GM12873 (cell line): ENCODE measurements at regions not wholly inside any gene's neighbourhood (a gene's known extent, or its start where the extent isn't known, plus 50 kb on each side); places are given as distances from the start of the nearest gene placed in this dataset.

Experiments
- TF ChIP-seq, protein P1 (sequence below): IDR thresholded peaks from 2 replicates; pipeline ENCODE4 v1.5.1; 2012; ENCODE audit warnings: low read depth, mild to moderate bottlenecking, moderate library complexity, low read length, control low read depth; ENCODE audit not compliant: insufficient read depth; ENCODE audit errors: missing control alignments

DNA sequence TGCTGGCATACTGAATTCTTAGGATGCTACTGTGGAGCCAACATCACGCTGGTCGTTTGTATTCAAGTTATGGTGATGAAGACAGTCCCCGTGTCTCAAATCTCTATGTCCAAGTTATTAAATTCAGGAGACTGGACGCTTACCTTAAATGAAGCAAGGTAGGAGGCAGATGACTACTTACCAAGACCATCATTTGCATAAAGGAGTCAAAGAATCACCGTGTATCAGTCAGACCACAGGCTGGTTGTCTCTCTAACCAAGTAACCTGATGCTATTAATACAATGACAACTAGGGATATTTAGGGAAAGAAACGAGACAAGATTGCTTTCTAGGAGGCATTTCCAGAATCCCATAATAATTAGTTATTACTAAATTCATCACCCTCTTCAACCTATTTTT lies 78.1 kb upstream of the FRMD6 start:
- TF ChIP-seq, protein P1, sequence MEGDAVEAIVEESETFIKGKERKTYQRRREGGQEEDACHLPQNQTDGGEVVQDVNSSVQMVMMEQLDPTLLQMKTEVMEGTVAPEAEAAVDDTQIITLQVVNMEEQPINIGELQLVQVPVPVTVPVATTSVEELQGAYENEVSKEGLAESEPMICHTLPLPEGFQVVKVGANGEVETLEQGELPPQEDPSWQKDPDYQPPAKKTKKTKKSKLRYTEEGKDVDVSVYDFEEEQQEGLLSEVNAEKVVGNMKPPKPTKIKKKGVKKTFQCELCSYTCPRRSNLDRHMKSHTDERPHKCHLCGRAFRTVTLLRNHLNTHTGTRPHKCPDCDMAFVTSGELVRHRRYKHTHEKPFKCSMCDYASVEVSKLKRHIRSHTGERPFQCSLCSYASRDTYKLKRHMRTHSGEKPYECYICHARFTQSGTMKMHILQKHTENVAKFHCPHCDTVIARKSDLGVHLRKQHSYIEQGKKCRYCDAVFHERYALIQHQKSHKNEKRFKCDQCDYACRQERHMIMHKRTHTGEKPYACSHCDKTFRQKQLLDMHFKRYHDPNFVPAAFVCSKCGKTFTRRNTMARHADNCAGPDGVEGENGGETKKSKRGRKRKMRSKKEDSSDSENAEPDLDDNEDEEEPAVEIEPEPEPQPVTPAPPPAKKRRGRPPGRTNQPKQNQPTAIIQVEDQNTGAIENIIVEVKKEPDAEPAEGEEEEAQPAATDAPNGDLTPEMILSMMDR = no peak

DNA sequence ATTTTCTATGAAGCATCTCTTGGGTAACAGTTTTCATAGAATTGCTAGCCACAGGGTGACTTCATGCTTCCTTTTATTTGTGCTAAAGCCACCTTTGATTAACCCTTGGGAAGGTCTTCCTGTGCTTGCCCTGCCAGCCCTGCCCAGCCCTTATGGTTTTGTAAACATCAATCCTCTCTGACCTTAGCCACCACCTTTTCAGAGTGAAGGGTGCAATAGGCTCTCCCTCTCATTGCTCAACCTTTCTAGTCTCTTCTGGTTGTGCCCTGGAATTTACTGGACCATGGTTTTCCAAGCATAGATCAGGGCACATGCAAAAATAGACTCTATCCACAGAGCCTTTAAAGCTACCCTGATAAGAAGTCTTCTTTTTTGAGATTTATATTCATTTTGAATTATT lies 77.7 kb upstream of the FRMD6 start:
- TF ChIP-seq, protein P1 = no peak

DNA sequence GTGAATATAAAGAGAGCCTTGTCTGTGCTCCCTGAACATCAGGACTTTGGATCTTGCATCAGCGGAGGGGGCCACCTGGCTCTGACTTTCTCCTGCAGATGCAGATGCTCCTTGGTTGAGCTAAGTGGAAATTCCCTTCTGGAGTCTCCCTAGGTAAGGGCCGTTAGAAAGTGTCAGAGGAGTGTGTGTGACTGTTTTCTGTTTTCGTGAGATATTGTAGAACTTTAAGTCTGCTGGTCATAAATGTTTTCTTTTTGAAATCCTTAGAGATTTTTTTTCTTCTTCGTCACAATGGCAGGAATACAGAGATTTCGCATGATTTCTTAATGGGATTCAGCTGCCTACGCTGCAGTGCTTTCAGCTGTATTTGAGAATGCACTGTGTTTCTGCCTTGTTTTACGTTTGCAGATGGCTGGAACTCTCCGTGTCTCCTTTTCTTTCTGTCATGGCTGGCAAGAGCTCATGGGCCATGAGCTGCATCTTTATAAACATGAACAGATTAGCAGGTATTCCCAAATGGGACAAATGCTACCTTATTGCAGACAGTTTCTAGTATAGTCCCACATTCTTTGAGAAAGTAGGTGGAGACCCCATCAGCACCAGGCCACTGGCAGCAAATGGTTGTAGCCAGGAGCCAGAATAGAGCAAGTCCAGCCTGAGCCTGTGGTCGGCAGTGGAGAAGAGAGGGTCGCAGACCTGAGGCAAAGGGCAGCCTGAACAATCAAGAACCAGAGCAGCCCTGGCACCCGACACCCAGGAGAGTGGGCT lies 76.2 kb upstream of the FRMD6 start:
- TF ChIP-seq, protein P1 = no peak

DNA sequence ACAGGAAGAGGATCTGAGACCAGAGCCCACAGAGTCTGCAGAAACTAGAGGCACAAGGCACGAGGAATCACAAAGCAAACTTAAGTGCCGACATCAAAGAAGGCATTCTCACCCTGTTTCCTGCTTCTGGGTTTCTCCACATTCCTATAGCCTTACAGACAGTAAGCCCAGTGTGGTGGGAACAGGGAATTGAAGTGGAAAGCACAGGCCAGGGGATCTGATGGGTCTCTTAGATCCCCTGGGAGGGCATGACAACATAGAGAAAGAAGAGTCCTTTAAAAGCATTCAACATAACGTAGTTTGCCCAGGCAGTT lies 75.6 kb upstream of the FRMD6 start:
- TF ChIP-seq, protein P1 = no peak

DNA sequence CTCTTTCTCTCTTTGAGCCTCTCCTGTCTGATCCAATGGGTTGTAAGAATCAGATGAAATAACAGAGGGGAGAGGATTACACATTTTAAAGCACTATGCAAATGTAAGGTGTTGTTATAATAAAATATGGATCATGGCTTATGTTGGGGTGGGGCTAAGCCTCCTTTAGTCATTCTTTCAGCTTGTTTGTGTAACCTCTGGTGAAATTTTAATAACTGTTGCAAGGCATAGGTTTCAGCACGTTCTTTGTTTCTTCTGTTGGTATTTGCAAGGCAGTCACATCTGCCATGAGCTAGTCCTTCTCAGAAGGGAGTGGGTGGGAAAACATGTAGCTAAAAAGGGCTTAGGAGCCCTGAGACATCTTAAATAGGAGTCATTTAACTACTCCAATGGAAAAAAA lies 74.8 kb upstream of the FRMD6 start:
- TF ChIP-seq, protein P1 = no peak

DNA sequence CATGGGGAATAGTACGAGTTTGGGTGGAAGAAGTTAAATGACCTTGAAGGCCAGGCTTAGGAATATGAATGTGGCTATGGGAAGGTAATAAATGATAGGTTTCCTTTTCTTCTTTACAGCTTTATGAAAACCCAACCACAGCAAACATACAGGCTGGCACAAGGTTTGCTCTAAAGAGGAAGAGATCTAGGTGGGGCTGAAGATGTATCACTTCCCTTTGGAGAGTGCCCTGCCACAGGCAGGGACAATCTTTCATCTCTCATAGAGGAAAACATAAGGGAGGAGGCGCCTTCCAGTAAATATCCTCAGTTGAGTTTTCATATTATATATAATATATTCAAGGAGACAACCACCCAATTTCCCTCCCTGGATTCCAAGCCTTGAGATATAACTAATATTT lies 72.9 kb upstream of the FRMD6 start:
- TF ChIP-seq, protein P1 = no peak

DNA sequence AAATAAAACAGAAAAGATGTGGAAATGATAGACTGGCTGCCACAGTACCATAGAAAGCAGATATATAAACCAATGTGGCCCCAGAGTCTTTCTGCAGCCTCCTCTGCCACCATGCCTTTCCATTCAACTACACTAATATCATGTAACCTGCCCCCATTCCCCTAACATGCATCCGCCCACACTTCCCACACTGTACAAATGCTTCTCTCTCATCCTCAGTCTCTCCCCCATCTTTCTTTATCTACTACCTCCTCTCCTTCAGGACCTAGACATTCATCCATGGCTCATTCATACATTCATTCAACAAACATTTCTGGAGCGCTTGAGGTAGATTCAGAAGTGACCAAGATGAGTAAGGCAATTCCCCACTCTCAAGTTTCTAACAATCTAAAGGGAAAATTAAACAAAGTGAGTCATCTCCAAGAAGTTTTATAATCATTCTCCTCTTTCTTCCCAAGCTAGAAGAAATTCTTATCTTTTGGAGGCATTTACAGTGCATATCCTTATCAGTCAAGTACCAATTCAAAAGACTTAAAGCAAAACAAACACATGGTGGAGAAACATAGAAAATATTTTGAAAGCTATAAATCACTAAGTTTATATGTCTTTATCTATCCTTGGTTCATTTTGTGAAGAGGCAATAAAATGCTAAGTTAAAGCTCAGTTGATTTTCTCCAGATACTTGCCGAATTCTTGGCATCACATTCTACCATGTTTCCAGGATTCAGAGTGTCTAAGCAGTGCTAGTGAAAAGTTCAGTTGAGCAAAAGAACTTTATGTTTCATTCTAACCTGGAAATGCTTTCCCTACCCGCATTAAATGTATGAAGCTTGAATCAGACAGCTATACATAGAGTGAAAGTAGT lies 70.5 kb upstream of the FRMD6 start:
- TF ChIP-seq, protein P1 = no peak
